Brain microvascular endothelial cell (primary cell): ENCODE measurements at regions not wholly inside any gene's neighbourhood (a gene's known extent, or its start where the extent isn't known, plus 50 kb on each side); places are given as distances from the start of the nearest gene placed in this dataset.

ENCODE experiments used
- DNase-seq: peaks from one replicate; pipeline ENCODE4 v3.0.0-alpha.2; 2020
- H3K27ac ChIP-seq: fragments of 250-450 bp; sonication (Bioruptor Pico); 2 replicates; pipeline ENCODE4 v1.5.1; 2020; ENCODE audit warnings: mild to moderate bottlenecking, moderate library complexity
- H3K27me3 ChIP-seq: fragments of 250-450 bp; sonication (Bioruptor Pico); replicated peaks from 2 replicates; pipeline ENCODE4 v1.5.1; 2020; ENCODE audit warnings: mild to moderate bottlenecking
- H3K36me3 ChIP-seq: fragments of 250-450 bp; sonication (Bioruptor Pico); replicated peaks from 2 replicates; pipeline ENCODE4 v1.5.1; 2020; ENCODE audit warnings: mild to moderate bottlenecking
- H3K4me3 ChIP-seq: 2 replicates; pipeline ENCODE4 v1.5.1; 2011; ENCODE audit warnings: low read depth, mild to moderate bottlenecking, control low read depth, low read length, moderate library complexity
- in situ Hi-C: cut with HindIII; loops from 2 replicates; pipeline ENCODE4 v1.10.0; 2017; ENCODE audit warnings: low sequenced_read_pairs, low pct_ligation_motif_present
- TF ChIP-seq, protein P1 (sequence below): IDR thresholded peaks from 2 replicates; pipeline ENCODE4 v1.5.1; 2011; ENCODE audit warnings: low read depth, mild to moderate bottlenecking, moderate library complexity, low read length, control low read depth, inconsistent platforms; ENCODE audit errors: missing control alignments

DNA sequence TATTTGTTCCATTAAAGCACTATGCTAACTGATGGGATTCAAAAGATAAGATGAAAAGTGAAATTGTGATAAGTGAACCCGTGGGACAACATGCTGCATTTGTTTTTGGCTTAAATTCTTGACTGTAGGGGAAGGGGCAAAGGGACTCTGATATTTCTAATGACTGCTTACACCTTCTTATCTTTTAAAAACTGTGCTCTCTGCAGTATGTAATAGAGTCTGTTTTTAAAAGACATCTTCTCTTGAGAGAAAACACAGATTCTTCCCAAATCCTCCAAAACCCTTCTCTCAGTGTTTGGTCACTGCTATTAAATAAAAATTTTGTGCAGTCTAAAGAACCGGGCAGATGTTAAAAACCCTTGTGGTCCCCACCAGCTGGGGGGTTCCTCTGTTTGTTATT is 327.8 kb upstream of the FANCL start:
- Histone ChIP-seq H3K36me3 (no peaks in the 10 kb centered on the region), H3K27me3 (no peaks in the 10 kb centered on the region), H3K4me3 (no peak overlapping the region), H3K27ac (no peak overlapping the region)
- TF ChIP-seq, protein P1, sequence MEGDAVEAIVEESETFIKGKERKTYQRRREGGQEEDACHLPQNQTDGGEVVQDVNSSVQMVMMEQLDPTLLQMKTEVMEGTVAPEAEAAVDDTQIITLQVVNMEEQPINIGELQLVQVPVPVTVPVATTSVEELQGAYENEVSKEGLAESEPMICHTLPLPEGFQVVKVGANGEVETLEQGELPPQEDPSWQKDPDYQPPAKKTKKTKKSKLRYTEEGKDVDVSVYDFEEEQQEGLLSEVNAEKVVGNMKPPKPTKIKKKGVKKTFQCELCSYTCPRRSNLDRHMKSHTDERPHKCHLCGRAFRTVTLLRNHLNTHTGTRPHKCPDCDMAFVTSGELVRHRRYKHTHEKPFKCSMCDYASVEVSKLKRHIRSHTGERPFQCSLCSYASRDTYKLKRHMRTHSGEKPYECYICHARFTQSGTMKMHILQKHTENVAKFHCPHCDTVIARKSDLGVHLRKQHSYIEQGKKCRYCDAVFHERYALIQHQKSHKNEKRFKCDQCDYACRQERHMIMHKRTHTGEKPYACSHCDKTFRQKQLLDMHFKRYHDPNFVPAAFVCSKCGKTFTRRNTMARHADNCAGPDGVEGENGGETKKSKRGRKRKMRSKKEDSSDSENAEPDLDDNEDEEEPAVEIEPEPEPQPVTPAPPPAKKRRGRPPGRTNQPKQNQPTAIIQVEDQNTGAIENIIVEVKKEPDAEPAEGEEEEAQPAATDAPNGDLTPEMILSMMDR, result no peak
- in situ Hi-C loops, result no loop called here
- no peak for DNase-seq

DNA sequence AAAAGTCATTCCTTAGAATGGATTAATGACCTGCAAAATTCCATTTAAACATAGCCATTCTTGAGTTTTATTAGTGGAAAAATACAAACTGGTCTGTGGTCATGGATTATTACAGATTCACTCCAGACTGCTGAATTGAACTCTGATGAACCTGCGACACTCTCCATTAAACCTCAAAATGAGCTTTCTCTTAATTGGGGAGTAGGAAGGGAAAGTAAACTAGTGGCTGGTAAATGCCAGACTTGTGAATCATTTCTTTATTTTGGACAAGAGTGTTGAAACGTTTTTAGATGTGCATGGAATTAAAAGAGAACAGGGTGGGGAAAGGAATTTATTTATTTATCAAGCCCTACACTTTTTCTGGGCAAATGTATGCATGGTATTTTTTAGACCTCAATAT is 321.2 kb upstream of the FANCL start:
- in situ Hi-C loops, result no loop called here
- DNase-seq, result no peak

DNA sequence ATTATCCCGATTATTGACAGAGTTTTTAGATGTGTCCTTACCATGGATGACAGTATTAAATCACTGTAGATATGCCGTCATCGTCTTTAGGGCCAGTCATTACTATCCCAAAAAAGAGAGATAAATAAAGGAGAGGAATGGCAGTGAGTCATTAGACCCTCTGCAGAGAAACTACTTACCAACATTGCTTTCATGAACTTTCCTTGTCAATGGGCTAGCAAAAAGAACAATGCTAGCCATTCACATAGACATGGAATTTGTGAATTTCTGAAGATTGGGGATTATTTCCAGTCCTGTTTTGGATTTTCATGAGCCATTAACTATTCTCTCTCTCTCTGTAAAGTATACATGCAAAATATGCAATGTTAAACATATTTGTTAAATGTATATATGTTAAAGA is 319.4 kb upstream of the FANCL start:
- TF ChIP-seq, protein P1, result no peak
- no peaks in the 10 kb centered on the region for H3K27me3 ChIP-seq
- H3K27ac ChIP-seq, result no peak overlapping the region
- H3K4me3 ChIP-seq, result no peak overlapping the region
- H3K36me3 ChIP-seq, result no peaks in the 10 kb centered on the region
- in situ Hi-C loops, result no loop called here
- DNase-seq, result no peak

More for the DNA sequence above, 321.2 kb upstream of the FANCL start:
- Histone ChIP-seq H3K36me3 (no peaks in the 10 kb centered on the region), H3K27me3 (no peaks in the 10 kb centered on the region), H3K4me3 (no peak overlapping the region), H3K27ac (no peak overlapping the region)
- TF ChIP-seq, protein P1, result no peak

DNA sequence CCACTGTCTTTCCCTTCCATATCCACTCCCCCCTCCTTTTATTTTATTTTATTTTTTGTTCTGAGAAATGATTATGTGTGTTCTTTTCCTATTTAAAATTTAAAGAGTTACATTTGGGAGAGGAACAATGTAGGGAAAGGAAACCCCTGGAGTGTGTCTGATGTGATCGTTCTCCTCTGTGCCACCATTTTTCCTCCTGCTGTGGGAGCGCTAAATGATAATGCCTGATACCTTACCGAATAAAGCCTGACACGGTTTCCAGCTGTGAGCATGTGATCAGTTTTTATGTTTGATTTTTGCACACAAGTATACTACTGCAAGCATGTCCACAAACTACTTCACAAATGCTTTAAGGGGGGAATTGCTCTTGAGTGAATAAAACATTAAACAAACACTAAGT is 317.8 kb upstream of the FANCL start:
- Histone ChIP-seq H3K36me3 (no peaks in the 10 kb centered on the region), H3K27ac (no peak overlapping the region), H3K27me3 (no peaks in the 10 kb centered on the region), H3K4me3 (no peak overlapping the region)
- in situ Hi-C loops, result no loop called here
- TF ChIP-seq, protein P1, result no peak
- no peak for DNase-seq

DNA sequence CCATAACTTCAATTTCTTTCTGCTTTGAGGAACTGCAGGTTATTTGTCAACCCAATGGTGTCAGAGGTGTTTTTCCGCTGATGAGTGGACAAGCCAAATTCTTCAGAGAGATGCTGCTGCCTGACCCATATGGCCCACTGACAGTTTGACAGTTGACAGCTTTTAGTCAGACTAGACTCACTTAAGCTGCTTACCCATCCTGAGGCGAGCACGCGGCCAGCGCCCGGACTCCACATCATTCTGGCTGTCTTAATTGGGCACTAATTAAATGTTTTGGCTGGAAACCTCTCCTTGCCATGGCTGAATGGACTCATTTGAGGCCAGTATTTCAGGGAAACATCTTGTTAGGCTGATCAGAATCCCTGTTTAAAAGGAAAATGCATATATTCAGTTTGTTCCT is 316.1 kb upstream of the FANCL start:
- Histone ChIP-seq H3K4me3 (no peak overlapping the region), H3K27me3 (no peaks in the 10 kb centered on the region), H3K36me3 (no peaks in the 10 kb centered on the region), H3K27ac (no peak overlapping the region)
- DNase-seq, result no peak
- TF ChIP-seq, protein P1, result no peak
- in situ Hi-C loops, result no loop called here

DNA sequence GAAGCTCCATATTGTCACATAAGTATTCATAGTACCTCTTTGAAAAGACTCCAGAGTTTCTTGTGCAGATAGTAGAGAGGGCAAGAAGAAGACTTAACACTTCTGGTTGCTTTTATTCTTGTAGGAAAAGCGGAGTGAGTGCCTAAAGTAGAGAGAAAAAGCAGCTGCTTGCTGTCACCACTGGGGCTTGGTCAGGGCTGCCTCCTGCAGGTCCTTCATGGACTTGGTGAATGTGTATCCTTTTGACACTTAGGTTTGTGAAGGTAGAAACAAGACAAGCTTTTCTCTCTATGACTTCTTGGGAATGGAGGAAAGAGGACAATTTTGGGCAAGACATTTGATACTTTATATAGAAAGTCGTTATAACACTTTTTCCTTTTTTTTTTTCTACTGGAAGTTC is 312.8 kb upstream of the FANCL start:
- in situ Hi-C loops, result no loop called here

More for the DNA sequence above, 312.8 kb upstream of the FANCL start:
- TF ChIP-seq, protein P1, result peak; percentile 41
- Histone ChIP-seq H3K36me3 (no peaks in the 10 kb centered on the region), H3K4me3 (no peak overlapping the region), H3K27ac (no peak overlapping the region), H3K27me3 (no peaks in the 10 kb centered on the region)
- no peak for DNase-seq
